ENCODE measurements at regions not wholly inside any gene's neighbourhood (a gene's known extent, or its start where the extent isn't known, plus 50 kb on each side); places are given as distances from the start of the nearest gene placed in this dataset.

GRCh38 chr5:96282020-96282419 is 151.0 kb downstream of the PCSK1 start:
- DNase-seq: no peak

- no peak for DNase-seq
Measured at GRCh38 chr5:96280946-96281393, 152.1 kb downstream of the PCSK1 start.

DNA sequence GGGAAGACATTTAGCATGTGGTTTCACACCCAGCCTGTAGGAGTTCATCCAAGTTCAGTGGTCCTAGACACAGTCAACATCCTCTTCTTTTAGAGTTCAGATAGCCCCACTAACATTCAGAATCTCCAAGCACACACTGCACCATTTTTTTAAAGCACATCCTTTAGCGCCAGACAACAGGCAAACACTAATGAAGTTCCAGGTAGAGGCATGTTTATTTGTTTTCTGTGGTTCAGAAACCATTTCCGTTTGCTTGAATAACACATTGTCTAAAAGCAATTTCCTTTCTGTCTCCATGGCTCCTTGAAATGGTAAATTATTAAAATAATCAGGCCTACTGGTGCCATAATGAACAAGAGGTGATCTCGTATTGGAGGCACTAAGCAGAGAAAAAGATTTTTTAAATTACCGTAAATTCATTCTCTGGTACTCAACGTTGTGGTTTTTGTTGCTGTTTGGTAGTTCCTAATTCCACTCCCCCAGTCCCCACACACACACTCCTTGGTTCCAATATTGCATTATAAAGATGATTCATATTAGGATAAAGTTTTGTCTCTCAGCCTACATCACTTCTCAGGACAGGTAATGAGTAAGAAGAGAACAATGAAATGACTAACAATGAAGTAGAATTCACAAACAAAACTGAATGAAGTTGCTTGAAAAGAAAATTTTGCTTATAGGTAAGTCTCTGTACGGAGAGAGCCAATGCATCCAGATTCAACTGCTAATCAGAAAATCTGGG is 153.1 kb downstream of the PCSK1 start:
- DNase-seq: no peak

DNA sequence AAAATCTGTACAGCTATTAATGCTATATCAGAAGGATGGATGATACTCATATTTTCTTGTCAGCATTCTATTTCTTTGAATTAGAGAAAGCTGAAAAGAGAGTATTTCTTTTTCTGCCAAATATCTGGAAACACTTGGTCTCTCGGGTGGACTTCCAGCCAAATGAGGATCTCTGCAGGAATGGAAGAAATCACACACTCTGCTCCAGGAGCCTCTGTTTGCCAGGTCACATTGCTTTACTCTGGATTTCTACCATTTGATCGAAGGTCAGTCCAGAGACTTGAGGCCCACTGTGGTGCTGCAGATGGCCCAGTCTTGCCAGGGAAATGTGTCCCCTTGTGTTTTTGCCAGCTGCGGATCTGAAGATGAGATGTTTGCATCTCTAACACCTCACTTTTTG is 154.1 kb downstream of the PCSK1 start:
- no peak for DNase-seq

DNA sequence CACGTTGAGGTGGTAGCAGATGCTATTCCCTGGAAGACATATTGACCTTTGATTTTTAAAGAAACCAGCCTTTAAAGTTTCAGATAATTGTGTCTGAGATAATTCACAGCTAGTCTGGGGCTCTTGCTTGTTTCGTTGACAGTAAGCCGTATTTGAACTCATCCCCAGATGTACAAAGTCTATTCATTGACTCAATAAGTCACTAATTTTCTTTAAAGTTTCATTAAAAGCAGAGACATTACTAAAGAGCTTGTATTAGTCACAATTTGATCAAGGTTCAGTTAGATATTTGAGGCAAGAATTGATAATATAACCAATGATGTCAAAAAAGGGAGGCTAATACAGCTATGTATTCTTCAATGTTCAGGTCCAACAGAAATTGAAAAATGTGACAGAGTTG is 158.0 kb downstream of the PCSK1 start:
- no peak for DNase-seq

GRCh38 chr5:96265487-96265886 is 167.6 kb downstream of the PCSK1 start:
- DNase-seq: no peak

DNA sequence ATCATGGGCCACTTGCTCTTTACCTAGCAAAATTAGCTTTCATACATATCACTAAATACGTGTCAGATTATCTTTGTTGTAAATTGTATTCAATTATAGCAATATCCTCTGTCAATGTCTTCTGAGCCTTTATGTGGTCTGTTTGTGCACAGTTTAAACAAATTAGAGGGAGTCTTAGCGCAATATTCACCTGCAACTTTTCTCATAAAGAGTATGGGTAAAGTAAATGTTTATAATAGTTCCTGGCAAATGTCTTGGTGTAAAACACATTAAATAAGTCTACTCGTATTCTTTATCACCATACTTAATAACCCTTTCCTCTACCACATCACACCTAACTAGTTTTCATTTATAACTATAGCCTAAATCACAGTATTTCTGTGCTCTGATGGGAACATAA is 169.0 kb downstream of the PCSK1 start:
- DNase-seq: no peak

GRCh38 chr5:96262105-96262504 is 170.9 kb downstream of the PCSK1 start:
- no peak for DNase-seq

- DNase-seq: no peak
Measured at GRCh38 chr5:96260009-96260408, 173.0 kb downstream of the PCSK1 start.

DNA sequence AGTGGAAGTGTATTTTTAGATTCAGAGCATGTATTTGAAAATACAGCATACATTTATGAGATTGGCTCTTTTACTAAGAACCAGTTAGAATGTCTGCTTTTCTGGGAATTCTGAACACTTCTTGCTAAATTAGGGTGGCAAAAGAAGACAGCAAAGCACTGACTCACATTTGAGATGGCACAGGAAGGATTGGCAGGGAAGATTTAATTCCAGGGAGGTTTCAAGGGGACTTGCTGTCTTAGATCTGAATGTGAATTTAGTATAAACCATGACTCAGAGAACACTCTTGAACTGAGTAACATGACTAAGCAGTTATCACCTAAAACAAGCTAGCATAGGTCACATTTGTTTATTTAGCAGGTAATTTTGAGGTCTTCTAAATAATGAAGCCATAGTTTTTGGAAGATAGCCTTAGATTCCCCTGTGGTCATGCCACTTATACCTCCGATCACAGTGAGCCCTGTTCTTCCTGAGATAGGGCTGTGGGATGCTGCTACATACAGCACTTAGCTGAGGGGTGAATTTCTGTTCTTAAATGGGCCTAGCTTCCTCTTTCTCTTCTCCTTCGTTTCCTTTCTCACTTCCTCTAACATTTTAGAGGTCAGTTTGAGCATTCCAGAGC is 173.8 kb downstream of the PCSK1 start:
- DNase-seq: peak; percentile 25

- no peak for DNase-seq
Measured at GRCh38 chr5:96258692-96259091, 174.4 kb downstream of the PCSK1 start.

GRCh38 chr5:96257904-96258303 is 175.1 kb downstream of the PCSK1 start:
- DNase-seq: no peak

DNA sequence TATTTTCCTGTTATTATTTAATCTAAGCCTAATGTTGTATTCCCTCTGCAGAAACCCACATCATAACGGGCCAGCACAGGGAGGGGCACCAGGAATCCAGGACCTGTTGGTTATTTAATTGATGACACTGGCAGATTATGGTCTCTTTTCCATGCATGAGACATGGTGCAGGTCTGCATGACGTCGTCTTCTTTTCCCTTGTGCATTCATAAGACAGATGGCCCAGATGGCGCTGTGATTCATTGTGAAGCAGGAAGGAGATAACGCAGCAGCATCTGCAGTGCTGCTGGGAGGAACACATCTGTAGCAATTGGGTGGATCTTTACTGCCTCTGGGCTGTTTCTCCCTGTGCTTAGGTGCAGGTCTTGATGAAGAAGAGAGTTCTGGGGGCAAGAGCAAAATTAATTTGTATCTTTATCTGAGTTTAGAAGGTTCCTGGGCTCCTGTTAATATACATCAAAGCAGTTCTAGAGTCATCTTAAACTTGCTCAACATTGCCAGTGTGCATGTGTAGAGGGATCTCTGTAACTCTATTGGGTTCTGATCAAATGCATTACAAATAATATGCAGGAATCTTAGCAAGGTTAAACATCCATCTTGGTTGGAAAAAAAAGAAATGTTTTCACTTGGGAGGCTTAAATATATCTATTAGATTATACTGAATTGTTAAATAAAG is 176.1 kb downstream of the PCSK1 start:
- peak; percentile 96 for DNase-seq

GRCh38 chr5:96254980-96255691 is 177.9 kb downstream of the PCSK1 start:
- no peak for DNase-seq

GRCh38 chr5:96253140-96253539 is 179.9 kb downstream of the PCSK1 start:
- peak; percentile 96 for DNase-seq

- peak; percentile 57 for DNase-seq
Measured at GRCh38 chr5:96252596-96252995, 180.5 kb downstream of the PCSK1 start.

DNA sequence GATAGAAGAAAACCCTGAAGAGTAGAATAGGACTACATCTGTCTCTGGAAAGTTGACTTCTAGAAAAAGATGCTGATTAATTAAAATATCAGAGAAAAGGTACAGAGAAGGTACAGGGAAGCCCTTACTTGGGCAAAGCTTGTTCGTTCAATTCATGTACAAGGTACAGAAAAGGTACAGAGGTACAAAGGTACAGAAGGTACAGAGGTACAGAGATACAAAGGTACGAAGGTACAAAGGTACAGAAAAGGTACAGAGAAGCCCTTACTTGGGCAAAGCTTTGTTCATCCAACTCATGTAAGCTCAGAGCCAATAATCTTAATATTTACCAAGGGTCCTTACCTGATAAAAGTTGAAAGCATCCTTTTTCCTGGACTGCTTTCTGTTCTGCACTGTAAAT is 182.3 kb downstream of the PCSK1 start:
- no peak for DNase-seq

DNA sequence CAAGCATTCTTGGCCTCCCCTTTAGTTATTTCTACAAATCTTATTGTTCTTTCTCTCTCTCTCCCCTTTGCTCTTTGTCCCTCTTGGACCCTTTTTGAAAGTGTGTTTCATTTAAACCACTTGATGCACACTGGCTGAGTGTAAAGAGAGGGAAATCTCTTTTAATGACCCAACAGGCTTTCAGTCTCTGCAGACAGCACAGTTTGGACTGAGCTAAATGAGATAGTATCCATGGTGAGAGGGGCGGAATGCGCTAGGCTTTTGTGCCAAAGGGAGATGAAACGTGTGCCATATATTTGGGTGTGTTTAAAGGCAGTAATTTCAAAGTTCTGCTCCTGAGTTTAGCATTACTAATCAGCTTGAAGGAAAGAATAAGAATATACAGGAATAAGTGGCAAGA is 184.9 kb downstream of the PCSK1 start:
- DNase-seq: peak; percentile 29

GRCh38 chr5:96247708-96248107 is 185.3 kb downstream of the PCSK1 start:
- DNase-seq: peak; percentile 40

DNA sequence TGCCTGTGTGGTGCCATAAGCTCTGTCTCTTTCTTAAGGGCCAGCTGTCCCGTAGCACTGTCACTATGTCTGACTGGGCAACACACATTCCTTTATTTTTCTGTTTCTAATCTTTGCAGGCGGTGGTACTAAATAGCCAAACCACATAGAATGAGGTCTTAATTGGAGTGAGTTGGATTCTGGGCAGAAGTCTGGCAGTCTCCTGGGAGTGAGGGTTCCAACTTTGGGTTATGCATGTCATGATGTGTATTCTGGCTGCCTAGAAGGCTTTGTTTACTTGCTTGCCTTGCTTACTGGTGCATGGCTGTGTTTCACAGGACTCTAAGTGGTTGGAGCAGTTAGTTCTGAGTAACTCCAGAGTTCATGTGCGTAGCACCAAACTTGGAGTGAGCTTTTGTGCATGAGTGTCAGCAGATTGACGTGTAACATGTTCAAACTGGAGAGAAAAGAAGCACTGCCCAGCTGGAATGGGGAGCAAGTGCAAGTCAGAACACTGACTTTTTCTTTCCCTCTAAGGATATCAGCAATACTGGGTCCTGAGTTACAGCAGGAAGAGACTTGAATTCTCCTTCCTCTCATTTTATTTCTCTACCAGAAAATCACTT is 185.8 kb downstream of the PCSK1 start:
- DNase-seq: peak; percentile 54

DNA sequence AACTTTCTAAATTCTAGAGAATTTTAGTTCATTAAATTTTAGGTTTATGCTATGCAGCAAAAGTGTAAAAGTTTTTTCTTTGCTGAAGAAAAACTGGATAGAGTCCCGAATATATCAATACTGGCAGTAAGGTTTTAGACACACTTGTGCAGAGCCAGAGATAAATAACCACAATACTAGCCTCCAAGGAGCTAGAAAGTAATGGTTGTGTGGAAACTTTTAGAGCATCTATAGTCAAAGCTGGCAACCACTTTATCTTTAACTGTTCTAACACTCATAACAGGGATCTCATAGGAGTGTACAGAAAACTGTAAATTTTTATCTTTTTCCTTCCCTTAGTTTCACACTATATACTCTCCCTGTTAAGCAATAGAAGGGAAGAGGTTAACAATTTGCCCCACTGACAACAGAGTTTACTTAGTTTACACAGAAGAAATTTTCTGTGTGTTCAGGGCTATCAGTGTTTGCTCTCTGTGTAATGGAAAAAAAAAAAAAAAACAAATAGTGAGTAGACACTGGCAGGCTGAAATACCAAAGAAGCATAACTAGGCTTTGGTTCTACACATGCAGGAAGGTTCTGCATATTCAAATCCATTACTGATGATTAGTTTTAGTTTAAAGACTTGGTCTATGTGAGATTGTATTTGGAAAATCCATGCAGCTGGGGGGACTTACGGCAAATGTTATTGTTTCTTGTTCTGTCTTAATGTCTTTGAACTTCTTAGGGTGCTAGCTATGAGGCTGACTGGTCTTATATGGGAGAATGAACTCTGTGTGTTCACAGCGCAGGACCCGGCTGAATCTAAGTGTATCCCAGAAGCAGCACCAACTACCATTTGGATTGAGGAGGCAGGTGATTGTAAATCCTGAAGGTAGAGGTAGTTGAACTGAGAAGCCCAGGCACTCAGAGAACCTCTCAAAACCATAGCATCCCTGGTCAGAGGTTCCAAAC is 187.6 kb downstream of the PCSK1 start:
- DNase-seq: peak; percentile 31

GRCh38 chr5:96244696-96245095 is 188.4 kb downstream of the PCSK1 start:
- DNase-seq: peak; percentile 29
